ENCODE measurements at regions not wholly inside any gene's neighbourhood (a gene's known extent, or its start where the extent isn't known, plus 50 kb on each side); places are given as distances from the start of the nearest gene placed in this dataset.
"Not testable (repeated sequence)": the region's sequence is repeated elsewhere in the genome, so short reads cannot be mapped to it uniquely, and the experiment has no call there.

GRCh38 chr13:61531383-61532065 is 115.9 kb upstream of the PCDH20 start:
- Mint-ChIP-seq H3K9me3 (no peaks in the 10 kb centered on the region; the same call in 2 of the 3 replicates), H3K36me3 (ENCODE audit: low read depth) (no peaks in the 10 kb centered on the region), H3K27me3 (ENCODE audit: insufficient read depth, low read depth, poor library complexity) (peaks cover 2% of the 10 kb centered on the region), H3K4me1 (peaks cover 4% of the 10 kb centered on the region; the same call in 1 of the 3 replicates), H3K4me3 (no peak overlapping the region), H3K27ac (no peak overlapping the region)
- Histone ChIP-seq H3K4me2 (no peak overlapping the region), H3K27ac (ENCODE audit: low read depth) (no peak overlapping the region), H3K36me3 (ENCODE audit: insufficient read depth) (no peaks in the 10 kb centered on the region), H3K4me1 (ENCODE audit: insufficient read depth) (no peaks in the 10 kb centered on the region), H3K79me2 (replicated peaks; ENCODE audit: insufficient read depth) (no peaks in the 10 kb centered on the region), H3K27me3 (ENCODE audit: insufficient read depth) (no peaks in the 10 kb centered on the region), H3F3A (replicated peaks; ENCODE audit: low read depth) (no peaks in the 10 kb centered on the region), H2AFZ (no peak overlapping the region), H3K9me2 (ENCODE audit: insufficient read depth) (0 out of 2 replicates have a peak, but pooled peaks cover 3% of the 10 kb centered on the region), H3K4me3 (no peak overlapping the region), H4K20me1 (replicated peaks; ENCODE audit: insufficient read depth) (no peaks in the 10 kb centered on the region)
- TF ChIP-seq CREB1 (CRISPR knock-in tag; IDR thresholded peaks at IDR 0.05; ENCODE audit: low read depth) = no peak
- TF ChIP-seq ZNF331 (CRISPR knock-in tag; IDR thresholded peaks at IDR 0.05; ENCODE audit: low read depth) = no peak
- no peak for TF ChIP-seq ETS1 (IDR thresholded peaks at IDR 0.05)
- no peak for TF ChIP-seq ZNF114 (CRISPR knock-in tag; IDR thresholded peaks at IDR 0.05)
- DNase-seq (ENCODE audit: low spot score) = no peak
- ATAC-seq = no peak

- H3K4me1 ChIP-seq (ENCODE audit: insufficient read depth); H3K9me3 Mint-ChIP-seq; H3K36me3 ChIP-seq (ENCODE audit: insufficient read depth); H3K27ac Mint-ChIP-seq; H3K4me2 ChIP-seq; H3K36me3 Mint-ChIP-seq (ENCODE audit: low read depth); H2AFZ ChIP-seq; H3K4me1 Mint-ChIP-seq; H3K27ac ChIP-seq (ENCODE audit: low read depth); H3K27me3 ChIP-seq (ENCODE audit: insufficient read depth); H3K9me2 ChIP-seq (ENCODE audit: insufficient read depth); ATAC-seq; H3K4me3 Mint-ChIP-seq; DNase-seq (ENCODE audit: low spot score); H3F3A ChIP-seq (replicated peaks; ENCODE audit: low read depth); H3K4me3 ChIP-seq; H4K20me1 ChIP-seq (replicated peaks; ENCODE audit: insufficient read depth); H3K27me3 Mint-ChIP-seq (ENCODE audit: insufficient read depth, low read depth, poor library complexity); H3K79me2 ChIP-seq (replicated peaks; ENCODE audit: insufficient read depth): not testable (repeated sequence)
Observed at GRCh38 chr13:61519214-61519613, 103.6 kb upstream of the PCDH20 start.

- peaks cover 10% of the 10 kb centered on the region; the same call in 2 of the 3 replicates for H3K9me3 Mint-ChIP-seq
- Histone ChIP-seq H3K36me3 (ENCODE audit: insufficient read depth) (no peaks in the 10 kb centered on the region), H3K27ac (ENCODE audit: low read depth) (no peak overlapping the region), H2AFZ (peak overlapping the region; percentile 70), H3K9me2 (ENCODE audit: insufficient read depth) (no peaks in the 10 kb centered on the region; the same call in 1 of the 2 replicates), H4K20me1 (replicated peaks; ENCODE audit: insufficient read depth) (no peaks in the 10 kb centered on the region), H3F3A (replicated peaks; ENCODE audit: low read depth) (no peaks in the 10 kb centered on the region), H3K4me2 (no peak overlapping the region), H3K79me2 (replicated peaks; ENCODE audit: insufficient read depth) (no peaks in the 10 kb centered on the region), H3K4me1 (ENCODE audit: insufficient read depth) (no peaks in the 10 kb centered on the region), H3K27me3 (ENCODE audit: insufficient read depth) (no peaks in the 10 kb centered on the region), H3K4me3 (no peak overlapping the region)
- peaks cover 2% of the 10 kb centered on the region; the same call in 1 of the 3 replicates for H3K4me1 Mint-ChIP-seq
- ATAC-seq (no peak), DNase-seq (ENCODE audit: low spot score) (no peak)
- no peaks in the 10 kb centered on the region for H3K36me3 Mint-ChIP-seq (ENCODE audit: low read depth)
- H3K4me3 Mint-ChIP-seq = no peak overlapping the region
- TF ChIP-seq STAT1 (IDR thresholded peaks at IDR 0.05; ENCODE audit: unreplicated experiment) (no peak), ZNF114 (CRISPR knock-in tag; IDR thresholded peaks at IDR 0.05) (no peak), EZH2 (IDR thresholded peaks at IDR 0.05; ENCODE audit: low read depth, unreplicated experiment) (no peak), POLR2AphosphoS5 (IDR thresholded peaks at IDR 0.05; ENCODE audit: low read depth) (no peak), JUNB (IDR thresholded peaks at IDR 0.05; ENCODE audit: unreplicated experiment) (no peak), NANOG (IDR thresholded peaks at IDR 0.05; ENCODE audit: borderline replicate concordance) (no peak), ZNF331 (CRISPR knock-in tag; IDR thresholded peaks at IDR 0.05; ENCODE audit: low read depth) (no peak), ETS1 (IDR thresholded peaks at IDR 0.05) (no peak), EZH2phosphoT487 (IDR thresholded peaks at IDR 0.05; ENCODE audit: unreplicated experiment) (no peak)
- H3K27ac Mint-ChIP-seq = no peak overlapping the region
- H3K27me3 Mint-ChIP-seq (ENCODE audit: insufficient read depth, low read depth, poor library complexity) = no peaks in the 10 kb centered on the region
Observed at GRCh38 chr13:61508936-61509335, 93.3 kb upstream of the PCDH20 start.

Data from GM23338 (cell line).